Natural killer cell (primary cell): ENCODE measurements at regions not wholly inside any gene's neighbourhood (a gene's known extent, or its start where the extent isn't known, plus 50 kb on each side); places are given as distances from the start of the nearest gene placed in this dataset.

Experiments
- ATAC-seq, 3 donors: fragments of 150-1000 bp in 2 of 3; fragments of 200-7000 bp in 1 of 3; cut with Tn5 transposase; 1 replicate in 1 of 3; 2 replicates in 2 of 3; pipeline ENCODE4 v1.10.0; 2021; ENCODE audit warnings: mild to moderate bottlenecking in 2 of 3, moderate library complexity in 2 of 3
- DNase-seq, 2 donors: peaks; one replicate each; pipeline versions ENCODE4 v3.0.0 to v3.0.0-alpha.2; 2013 to 2021; ENCODE audit warnings: mixed read lengths in 1 of 2
- H3K27ac ChIP-seq: one replicate; pipeline ENCODE4 v1.5.1; 2013; ENCODE audit warnings: mild to moderate bottlenecking, low read length
- H3K27me3 ChIP-seq: one replicate; pipeline ENCODE4 v1.6.1; 2013; ENCODE audit warnings: low read length; ENCODE audit not compliant: control insufficient read depth, insufficient read depth
- H3K36me3 ChIP-seq: one replicate; pipeline ENCODE4 v1.6.1; 2013; ENCODE audit warnings: low read length; ENCODE audit not compliant: control insufficient read depth, insufficient read depth
- H3K4me1 ChIP-seq: one replicate; pipeline ENCODE4 v1.6.1; 2013; ENCODE audit warnings: low read length; ENCODE audit not compliant: control insufficient read depth, insufficient read depth
- H3K4me3 ChIP-seq: one replicate; pipeline ENCODE4 v1.5.1; 2013; ENCODE audit warnings: low read length
- H3K9me3 ChIP-seq: one replicate; pipeline ENCODE4 v1.6.1; 2013; ENCODE audit warnings: low read length; ENCODE audit not compliant: control insufficient read depth, insufficient read depth
- H3K27ac Mint-ChIP-seq, 2 donors: one replicate each; pipeline ENCODE4 v1.8.0; 2022; ENCODE audit warnings: mild to moderate bottlenecking in 2 of 2, mixed read lengths in 2 of 2, moderate library complexity in 1 of 2
- H3K27me3 Mint-ChIP-seq, 2 donors: one replicate each; pipeline ENCODE4 v1.8.0; 2022; ENCODE audit warnings: low read depth in 2 of 2, mixed read lengths in 2 of 2
- H3K36me3 Mint-ChIP-seq: one replicate; pipeline ENCODE4 v1.8.0; 2022; ENCODE audit warnings: mixed read lengths
- H3K4me1 Mint-ChIP-seq, 2 donors: one replicate each; pipeline ENCODE4 v1.8.0; 2022; ENCODE audit warnings: mixed read lengths in 2 of 2
- H3K4me3 Mint-ChIP-seq: one replicate; pipeline ENCODE4 v1.8.0; 2022; ENCODE audit warnings: mild to moderate bottlenecking, moderate library complexity, mixed read lengths
- H3K9me3 Mint-ChIP-seq, 2 donors: one replicate each; pipeline ENCODE4 v1.8.0; 2022; ENCODE audit warnings: mixed read lengths in 2 of 2
- WGBS: methylation state at CpG from one replicate; pipeline ENCODE4 v1.1.7; 2013; ENCODE audit warnings: missing lambda C conversion rate; ENCODE audit not compliant: insufficient coverage; 5-methylcytosine and 5-hydroxymethylcytosine counted together
- intact Hi-C: fragments of 100-400 bp; cut with micrococcal nuclease; formaldehyde crosslinking; loops from one replicate; pipeline ENCODE4 v1.14.2; 2022
- TF ChIP-seq, protein P1 (sequence below): fragments of 200-600 bp; IDR thresholded peaks from one replicate; pipeline ENCODE4 v1.8.0; 2022; ENCODE audit warnings: antibody characterized with exemption

DNA sequence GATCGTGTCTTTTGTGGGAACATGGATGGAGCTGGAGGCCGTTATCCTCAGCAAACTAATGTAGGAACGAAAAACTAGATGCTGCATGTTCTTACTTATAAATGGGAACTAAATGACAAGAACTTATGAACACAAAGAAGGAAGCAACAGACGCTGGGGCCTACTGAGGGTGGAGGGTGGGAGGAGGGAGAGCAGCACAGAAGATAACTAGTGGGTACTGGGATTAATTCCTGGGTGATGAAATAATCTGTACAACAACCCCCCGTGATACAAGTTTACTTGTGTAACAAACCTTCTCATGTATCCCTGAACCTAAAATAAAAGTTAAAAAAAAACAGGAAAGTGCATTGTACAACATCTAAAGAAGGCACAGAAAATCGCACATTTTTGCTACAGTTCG, 59.0 kb upstream of the TMEM170B start:
- Mint-ChIP-seq H3K27ac (no peak overlapping the region), H3K27me3 (peaks cover 8 to 14% of the 10 kb centered on the region in 2 donors), H3K36me3 (no peaks in the 10 kb centered on the region), H3K4me1 (no peaks in the 10 kb centered on the region), H3K4me3 (no peak overlapping the region), H3K9me3 (no peaks in the 10 kb centered on the region)
- WGBS, result 70% methylated on average over 6 of the region's 7 CpGs
- Histone ChIP-seq H3K4me1 (no peaks in the 10 kb centered on the region), H3K36me3 (no peaks in the 10 kb centered on the region), H3K9me3 (no peaks in the 10 kb centered on the region), H3K27ac (no peak overlapping the region), H3K27me3 (no peaks in the 10 kb centered on the region), H3K4me3 (no peak overlapping the region)
- TF ChIP-seq, protein P1, sequence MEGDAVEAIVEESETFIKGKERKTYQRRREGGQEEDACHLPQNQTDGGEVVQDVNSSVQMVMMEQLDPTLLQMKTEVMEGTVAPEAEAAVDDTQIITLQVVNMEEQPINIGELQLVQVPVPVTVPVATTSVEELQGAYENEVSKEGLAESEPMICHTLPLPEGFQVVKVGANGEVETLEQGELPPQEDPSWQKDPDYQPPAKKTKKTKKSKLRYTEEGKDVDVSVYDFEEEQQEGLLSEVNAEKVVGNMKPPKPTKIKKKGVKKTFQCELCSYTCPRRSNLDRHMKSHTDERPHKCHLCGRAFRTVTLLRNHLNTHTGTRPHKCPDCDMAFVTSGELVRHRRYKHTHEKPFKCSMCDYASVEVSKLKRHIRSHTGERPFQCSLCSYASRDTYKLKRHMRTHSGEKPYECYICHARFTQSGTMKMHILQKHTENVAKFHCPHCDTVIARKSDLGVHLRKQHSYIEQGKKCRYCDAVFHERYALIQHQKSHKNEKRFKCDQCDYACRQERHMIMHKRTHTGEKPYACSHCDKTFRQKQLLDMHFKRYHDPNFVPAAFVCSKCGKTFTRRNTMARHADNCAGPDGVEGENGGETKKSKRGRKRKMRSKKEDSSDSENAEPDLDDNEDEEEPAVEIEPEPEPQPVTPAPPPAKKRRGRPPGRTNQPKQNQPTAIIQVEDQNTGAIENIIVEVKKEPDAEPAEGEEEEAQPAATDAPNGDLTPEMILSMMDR, result no peak
- ATAC-seq (no peak), DNase-seq (no peak)
- intact Hi-C loops, result no loop called here

GRCh38 chr6:11475016-11475415, 62.5 kb upstream of the TMEM170B start:
- no peak overlapping the region for H3K27ac Mint-ChIP-seq
- H3K36me3 Mint-ChIP-seq, result no peaks in the 10 kb centered on the region
- Histone ChIP-seq H3K36me3 (no peaks in the 10 kb centered on the region), H3K9me3 (no peaks in the 10 kb centered on the region), H3K4me1 (no peaks in the 10 kb centered on the region), H3K27ac (no peak overlapping the region), H3K4me3 (no peak overlapping the region), H3K27me3 (no peaks in the 10 kb centered on the region)
- H3K4me3 Mint-ChIP-seq, result no peak overlapping the region
- no peak for ATAC-seq
- no peak for DNase-seq
- intact Hi-C loops, result no loop called here
- no peaks in the 10 kb centered on the region for H3K4me1 Mint-ChIP-seq
- H3K27me3 Mint-ChIP-seq, result peaks cover 14 to 16% of the 10 kb centered on the region in 2 donors
- TF ChIP-seq, protein P1, result no peak
- H3K9me3 Mint-ChIP-seq, result no peaks in the 10 kb centered on the region

- Mint-ChIP-seq H3K4me1 (no peaks in the 10 kb centered on the region), H3K36me3 (no peaks in the 10 kb centered on the region), H3K9me3 (no peaks in the 10 kb centered on the region), H3K27ac (no peak overlapping the region), H3K4me3 (no peak overlapping the region), H3K27me3 (peaks cover 14 to 16% of the 10 kb centered on the region in 2 donors)
- no peaks in the 10 kb centered on the region for H3K27me3 ChIP-seq
- intact Hi-C loops, result no loop called here
- 93% methylated on average over 15 of the region's 16 CpGs for WGBS
- no peak overlapping the region for H3K4me3 ChIP-seq
- no peak overlapping the region for H3K27ac ChIP-seq
- ATAC-seq, result no peak
- TF ChIP-seq, protein P1, result no peak
- no peaks in the 10 kb centered on the region for H3K4me1 ChIP-seq
- no peaks in the 10 kb centered on the region for H3K9me3 ChIP-seq
- no peaks in the 10 kb centered on the region for H3K36me3 ChIP-seq
- DNase-seq, result no peak
These were observed 64.4 kb upstream of the TMEM170B start for GRCh38 chr6:11473008-11473740.

- Mint-ChIP-seq H3K9me3 (no peaks in the 10 kb centered on the region), H3K4me3 (no peak overlapping the region), H3K4me1 (peaks cover 11 to 13% of the 10 kb centered on the region in 2 donors), H3K36me3 (no peaks in the 10 kb centered on the region), H3K27ac (no peak overlapping the region), H3K27me3 (peaks cover 9 to 12% of the 10 kb centered on the region in 2 donors)
- H3K4me3 ChIP-seq, result no peak overlapping the region
- H3K9me3 ChIP-seq, result no peaks in the 10 kb centered on the region
- DNase-seq (no peak), ATAC-seq (no peak)
- intact Hi-C loops, result no loop called here
- H3K27me3 ChIP-seq, result no peaks in the 10 kb centered on the region
- TF ChIP-seq, protein P1, result no peak
- no peak overlapping the region for H3K27ac ChIP-seq
- no peaks in the 10 kb centered on the region for H3K36me3 ChIP-seq
- H3K4me1 ChIP-seq, result no peaks in the 10 kb centered on the region
- WGBS, result 86% methylated on average over 4 of the region's 4 CpGs
These were observed 66.3 kb upstream of the TMEM170B start for GRCh38 chr6:11471261-11471660.
